ENCODE measurements at regions not wholly inside any gene's neighbourhood (a gene's known extent, or its start where the extent isn't known, plus 50 kb on each side); places are given as distances from the start of the nearest gene placed in this dataset.

- H3K27me3 ChIP-seq (ENCODE audit: control insufficient read depth, insufficient read depth, low read length), result no peaks in the 10 kb centered on the region
- no peak overlapping the region for H3K27ac ChIP-seq (ENCODE audit: low read length)
- no peak overlapping the region for H3K4me3 ChIP-seq (ENCODE audit: low read length)
- no peak for DNase-seq
- WGBS (ENCODE audit: insufficient coverage, low lambda C conversion rate), result 86% methylated on average over 1 of the region's 3 CpGs
- no peaks in the 10 kb centered on the region for H3K4me1 ChIP-seq (ENCODE audit: control insufficient read depth, insufficient read depth, low read length)
- H3K9me3 ChIP-seq (ENCODE audit: control insufficient read depth, low read depth, low read length), result no peaks in the 10 kb centered on the region
- H3K36me3 ChIP-seq (ENCODE audit: control insufficient read depth, insufficient read depth, low read length), result no peaks in the 10 kb centered on the region
Observed at GRCh38 chr14:42961509-42961908, 1354.8 kb downstream of the LRFN5 start.

- no peaks in the 10 kb centered on the region for H3K9me3 ChIP-seq (ENCODE audit: control insufficient read depth, low read depth, low read length)
- H3K36me3 ChIP-seq (ENCODE audit: control insufficient read depth, insufficient read depth, low read length), result no peaks in the 10 kb centered on the region
- DNase-seq, result no peak
- WGBS (ENCODE audit: insufficient coverage, low lambda C conversion rate), result 66% methylated on average over 3 of the region's 6 CpGs
- H3K4me3 ChIP-seq (ENCODE audit: low read length), result no peak overlapping the region
- no peak overlapping the region for H3K27ac ChIP-seq (ENCODE audit: low read length)
- H3K4me1 ChIP-seq (ENCODE audit: control insufficient read depth, insufficient read depth, low read length), result no peaks in the 10 kb centered on the region
- H3K27me3 ChIP-seq (ENCODE audit: control insufficient read depth, insufficient read depth, low read length), result no peaks in the 10 kb centered on the region
Observed at GRCh38 chr14:42950363-42950762, 1343.7 kb downstream of the LRFN5 start.

- H3K27me3 ChIP-seq (ENCODE audit: control insufficient read depth, insufficient read depth, low read length), result no peaks in the 10 kb centered on the region
Observed at GRCh38 chr14:42947991-42948390, 1341.3 kb downstream of the LRFN5 start.

GRCh38 chr14:42944284-42944683, 1337.6 kb downstream of the LRFN5 start:
- DNase-seq, result no peak
- H3K36me3 ChIP-seq (ENCODE audit: control insufficient read depth, insufficient read depth, low read length), result no peaks in the 10 kb centered on the region
- no peak overlapping the region for H3K27ac ChIP-seq (ENCODE audit: low read length)
- no peaks in the 10 kb centered on the region for H3K4me1 ChIP-seq (ENCODE audit: control insufficient read depth, insufficient read depth, low read length)
- no CpG with 5 or more reads among the region's 2 CpGs for WGBS (ENCODE audit: insufficient coverage, low lambda C conversion rate)
- no peaks in the 10 kb centered on the region for H3K27me3 ChIP-seq (ENCODE audit: control insufficient read depth, insufficient read depth, low read length)
- no peak overlapping the region for H3K4me3 ChIP-seq (ENCODE audit: low read length)
- H3K9me3 ChIP-seq (ENCODE audit: control insufficient read depth, low read depth, low read length), result no peaks in the 10 kb centered on the region

More at GRCh38 chr14:42947991-42948390, 1341.3 kb downstream of the LRFN5 start:
- Histone ChIP-seq H3K27ac (ENCODE audit: low read length) (no peak overlapping the region), H3K36me3 (ENCODE audit: control insufficient read depth, insufficient read depth, low read length) (no peaks in the 10 kb centered on the region), H3K4me3 (ENCODE audit: low read length) (no peak overlapping the region), H3K4me1 (ENCODE audit: control insufficient read depth, insufficient read depth, low read length) (no peaks in the 10 kb centered on the region), H3K9me3 (ENCODE audit: control insufficient read depth, low read depth, low read length) (no peaks in the 10 kb centered on the region)
- no peak for DNase-seq

GRCh38 chr14:42931308-42931707, 1324.6 kb downstream of the LRFN5 start:
- DNase-seq, result no peak
- Histone ChIP-seq H3K9me3 (ENCODE audit: control insufficient read depth, low read depth, low read length) (no peaks in the 10 kb centered on the region), H3K27ac (ENCODE audit: low read length) (no peak overlapping the region), H3K4me3 (ENCODE audit: low read length) (no peak overlapping the region), H3K36me3 (ENCODE audit: control insufficient read depth, insufficient read depth, low read length) (no peaks in the 10 kb centered on the region), H3K27me3 (ENCODE audit: control insufficient read depth, insufficient read depth, low read length) (no peaks in the 10 kb centered on the region), H3K4me1 (ENCODE audit: control insufficient read depth, insufficient read depth, low read length) (no peaks in the 10 kb centered on the region)
- whole genome bisulfite sequencing (ENCODE audit: insufficient coverage, low lambda C conversion rate), result 100% methylated on average over 1 of the region's 2 CpGs

- H3K4me3 ChIP-seq (ENCODE audit: low read length), result no peak overlapping the region
- H3K36me3 ChIP-seq (ENCODE audit: control insufficient read depth, insufficient read depth, low read length), result no peaks in the 10 kb centered on the region
- no peak overlapping the region for H3K27ac ChIP-seq (ENCODE audit: low read length)
- peak; percentile 13 to 14 for DNase-seq
- H3K4me1 ChIP-seq (ENCODE audit: control insufficient read depth, insufficient read depth, low read length), result no peaks in the 10 kb centered on the region
- H3K27me3 ChIP-seq (ENCODE audit: control insufficient read depth, insufficient read depth, low read length), result no peaks in the 10 kb centered on the region
- no CpG with 5 or more reads among the region's 5 CpGs for WGBS (ENCODE audit: insufficient coverage, low lambda C conversion rate)
- no peaks in the 10 kb centered on the region for H3K9me3 ChIP-seq (ENCODE audit: control insufficient read depth, low read depth, low read length)
Observed at GRCh38 chr14:42929806-42930480, 1323.3 kb downstream of the LRFN5 start.

- Histone ChIP-seq H3K36me3 (ENCODE audit: control insufficient read depth, insufficient read depth, low read length) (no peaks in the 10 kb centered on the region), H3K4me1 (ENCODE audit: control insufficient read depth, insufficient read depth, low read length) (no peaks in the 10 kb centered on the region), H3K27me3 (ENCODE audit: control insufficient read depth, insufficient read depth, low read length) (no peaks in the 10 kb centered on the region), H3K27ac (ENCODE audit: low read length) (no peak overlapping the region), H3K4me3 (ENCODE audit: low read length) (no peak overlapping the region), H3K9me3 (ENCODE audit: control insufficient read depth, low read depth, low read length) (no peaks in the 10 kb centered on the region)
- DNase-seq, result no peak
- 94% methylated on average over 2 of the region's 2 CpGs for WGBS (ENCODE audit: insufficient coverage, low lambda C conversion rate)
Observed at GRCh38 chr14:42927313-42927712, 1320.6 kb downstream of the LRFN5 start.

GRCh38 chr14:42921901-42922300, 1315.2 kb downstream of the LRFN5 start:
- Histone ChIP-seq H3K9me3 (ENCODE audit: control insufficient read depth, low read depth, low read length) (no peaks in the 10 kb centered on the region), H3K4me3 (ENCODE audit: low read length) (no peak overlapping the region), H3K4me1 (ENCODE audit: control insufficient read depth, insufficient read depth, low read length) (no peaks in the 10 kb centered on the region), H3K27ac (ENCODE audit: low read length) (no peak overlapping the region), H3K27me3 (ENCODE audit: control insufficient read depth, insufficient read depth, low read length) (no peaks in the 10 kb centered on the region), H3K36me3 (ENCODE audit: control insufficient read depth, insufficient read depth, low read length) (no peaks in the 10 kb centered on the region)
- no peak for DNase-seq
- no CpG with 5 or more reads among the region's 1 CpG for WGBS (ENCODE audit: insufficient coverage, low lambda C conversion rate)

GRCh38 chr14:42918615-42919014, 1311.9 kb downstream of the LRFN5 start:
- H3K4me3 ChIP-seq (ENCODE audit: low read length), result no peak overlapping the region
- DNase-seq, result no peak
- no peaks in the 10 kb centered on the region for H3K4me1 ChIP-seq (ENCODE audit: control insufficient read depth, insufficient read depth, low read length)
- no peak overlapping the region for H3K27ac ChIP-seq (ENCODE audit: low read length)
- no peaks in the 10 kb centered on the region for H3K9me3 ChIP-seq (ENCODE audit: control insufficient read depth, low read depth, low read length)
- no peaks in the 10 kb centered on the region for H3K36me3 ChIP-seq (ENCODE audit: control insufficient read depth, insufficient read depth, low read length)
- WGBS (ENCODE audit: insufficient coverage, low lambda C conversion rate), result 90% methylated on average over 1 of the region's 1 CpG
- no peaks in the 10 kb centered on the region for H3K27me3 ChIP-seq (ENCODE audit: control insufficient read depth, insufficient read depth, low read length)

- Histone ChIP-seq H3K9me3 (ENCODE audit: control insufficient read depth, low read depth, low read length) (no peaks in the 10 kb centered on the region), H3K4me3 (ENCODE audit: low read length) (no peak overlapping the region), H3K4me1 (ENCODE audit: control insufficient read depth, insufficient read depth, low read length) (no peaks in the 10 kb centered on the region), H3K27ac (ENCODE audit: low read length) (no peak overlapping the region), H3K27me3 (ENCODE audit: control insufficient read depth, insufficient read depth, low read length) (no peaks in the 10 kb centered on the region), H3K36me3 (ENCODE audit: control insufficient read depth, insufficient read depth, low read length) (no peaks in the 10 kb centered on the region)
- no peak for DNase-seq
Observed at GRCh38 chr14:42911642-42912041, 1305.0 kb downstream of the LRFN5 start.

GRCh38 chr14:42909659-42910058, 1303.0 kb downstream of the LRFN5 start:
- WGBS (ENCODE audit: insufficient coverage, low lambda C conversion rate), result no CpG with 5 or more reads among the region's 1 CpG

More at GRCh38 chr14:42909659-42910058, 1303.0 kb downstream of the LRFN5 start:
- H3K9me3 ChIP-seq (ENCODE audit: control insufficient read depth, low read depth, low read length), result no peaks in the 10 kb centered on the region
- H3K27ac ChIP-seq (ENCODE audit: low read length), result no peak overlapping the region
- no peak overlapping the region for H3K4me3 ChIP-seq (ENCODE audit: low read length)
- no peaks in the 10 kb centered on the region for H3K27me3 ChIP-seq (ENCODE audit: control insufficient read depth, insufficient read depth, low read length)
- no peak for DNase-seq
- no peaks in the 10 kb centered on the region for H3K4me1 ChIP-seq (ENCODE audit: control insufficient read depth, insufficient read depth, low read length)
- no peaks in the 10 kb centered on the region for H3K36me3 ChIP-seq (ENCODE audit: control insufficient read depth, insufficient read depth, low read length)

All from large intestine (tissue), 3 donors.